NCI-H1694 (cell line): ENCODE measurements at regions not wholly inside any gene's neighbourhood (a gene's known extent, or its start where the extent isn't known, plus 50 kb on each side); places are given as distances from the start of the nearest gene placed in this dataset.
"Not testable (repeated sequence)": the region's sequence is repeated elsewhere in the genome, so short reads cannot be mapped to it uniquely, and the experiment has no call there.

Experiments
- DNase-seq: peaks from one replicate; lab custom pipeline; 2025; lab: John Stamatoyannopoulos, UW

GRCh38 chr6:25181923-25182322, 97.3 kb upstream of the CARMIL1 start:
- no peak for DNase-seq

GRCh38 chr6:25186919-25187318, 92.3 kb upstream of the CARMIL1 start:
- DNase-seq, result no peak

GRCh38 chr6:25188232-25188631, 90.9 kb upstream of the CARMIL1 start:
- DNase-seq, result no peak

DNA sequence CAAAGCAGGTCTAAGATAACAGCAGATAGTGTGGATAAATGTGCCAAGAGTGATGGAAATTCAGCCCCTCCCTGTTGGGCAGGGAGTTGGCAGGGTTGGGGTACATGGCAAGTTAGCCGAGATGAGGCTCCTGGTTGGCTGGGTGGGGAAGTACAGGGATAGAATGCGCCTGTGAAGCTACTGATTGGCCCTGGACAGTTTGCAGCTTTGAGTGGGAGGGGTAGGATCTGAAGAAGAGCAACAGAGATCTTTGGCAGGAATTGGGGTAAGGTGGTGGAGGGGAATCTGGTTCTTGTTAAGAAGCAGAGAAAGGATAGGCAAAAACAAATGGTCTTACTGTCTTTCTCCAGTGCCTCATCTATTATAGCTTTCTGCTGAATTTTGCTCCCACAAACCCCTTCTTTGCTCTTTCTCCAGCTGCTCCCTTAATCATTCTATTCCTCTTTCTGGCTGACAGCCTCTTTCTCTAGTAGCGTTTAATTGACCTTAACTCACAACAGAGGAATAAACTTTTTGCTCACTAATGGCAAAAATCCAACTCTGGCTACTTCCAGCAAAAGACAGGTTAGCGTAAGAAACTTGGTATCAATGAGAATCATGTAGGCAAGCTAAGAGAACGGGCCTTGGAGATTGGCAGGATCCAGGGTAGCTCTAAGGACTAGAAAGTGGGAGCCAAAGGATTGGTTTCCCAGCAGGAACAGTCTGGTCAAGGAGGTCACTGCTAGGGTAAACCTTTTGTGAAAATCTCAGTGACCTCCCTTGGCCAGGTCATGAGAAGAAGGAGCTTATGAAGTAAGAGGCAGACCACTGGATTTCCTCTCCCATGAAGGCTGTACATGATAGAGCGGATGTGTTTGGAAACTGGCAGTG, 86.3 kb upstream of the CARMIL1 start:
- no peak for DNase-seq

DNA sequence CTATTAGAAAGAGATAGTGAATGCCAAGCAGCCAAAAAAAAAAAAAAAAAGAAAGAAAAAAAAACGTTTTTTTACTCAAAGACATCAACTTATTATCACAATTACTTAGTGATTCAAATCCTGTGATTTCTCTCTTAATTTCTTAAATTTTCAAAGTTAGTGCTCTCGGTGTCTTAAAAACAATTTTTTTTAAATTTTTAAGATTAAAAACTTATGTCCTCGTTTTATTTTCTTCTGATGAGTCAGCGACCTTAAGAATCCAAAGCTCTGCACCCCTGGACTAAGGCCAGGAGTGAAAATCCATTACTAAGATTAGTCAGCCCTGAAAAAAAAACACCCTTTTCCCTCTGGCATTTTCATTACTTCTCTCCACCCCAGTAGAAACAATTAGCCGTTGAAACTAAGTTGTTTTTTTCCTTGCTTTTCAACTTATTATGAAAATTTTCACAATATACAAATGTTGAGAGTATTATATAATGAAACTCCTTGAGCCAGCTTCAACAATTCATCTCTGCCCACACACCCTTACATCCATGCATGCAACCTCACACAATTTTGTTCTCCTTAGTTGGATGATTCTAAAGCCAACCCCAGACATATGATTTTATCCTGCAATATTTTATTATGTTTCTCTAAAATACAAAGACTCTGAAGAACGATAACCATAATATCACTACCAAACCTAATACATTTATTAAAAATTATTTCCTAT, 85.6 kb upstream of the CARMIL1 start:
- no peak for DNase-seq

GRCh38 chr6:25194172-25194678, 84.9 kb upstream of the CARMIL1 start:
- no peak for DNase-seq

GRCh38 chr6:25196464-25196863, 82.7 kb upstream of the CARMIL1 start:
- DNase-seq, result no peak

DNA sequence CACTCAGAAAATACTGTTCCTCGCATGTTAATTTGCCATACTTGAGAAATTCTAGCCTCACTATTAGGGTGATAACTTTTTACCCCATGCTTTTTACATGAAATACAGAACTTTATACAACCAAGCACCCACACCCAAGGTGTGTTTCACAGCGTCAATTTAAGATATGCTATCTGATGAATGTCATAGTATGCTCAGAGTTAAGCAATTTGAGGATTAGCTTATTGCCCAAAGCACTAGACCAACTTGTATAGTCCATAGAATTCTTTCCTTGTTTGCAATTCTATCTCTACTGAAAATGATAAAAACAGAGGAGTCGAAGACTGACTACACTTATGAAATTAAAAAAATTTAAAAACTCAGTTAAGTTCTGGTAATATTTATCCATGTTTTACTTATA, 82.1 kb upstream of the CARMIL1 start:
- no peak for DNase-seq

- DNase-seq, result no peak
These were observed 79.6 kb upstream of the CARMIL1 start for GRCh38 chr6:25199544-25199943.

DNA sequence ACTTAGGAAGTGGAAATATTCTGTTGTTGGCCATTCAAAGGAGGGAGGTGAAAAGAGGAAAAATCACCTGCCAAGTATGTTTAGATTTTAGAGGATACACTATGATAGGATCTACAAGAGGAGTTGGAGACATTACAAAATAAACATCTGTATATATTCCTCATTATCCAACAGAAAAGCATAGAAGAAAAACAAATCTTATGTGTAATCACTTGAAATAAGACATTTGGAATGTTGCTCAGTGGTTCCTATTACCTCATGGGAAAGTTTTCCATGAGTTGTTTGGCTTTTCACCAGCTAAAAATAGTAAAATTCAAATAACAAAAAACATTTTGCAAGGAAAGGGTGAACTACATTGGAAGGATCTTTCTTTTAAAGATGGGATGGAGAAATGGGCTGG, 76.7 kb upstream of the CARMIL1 start:
- no peak for DNase-seq

- no peak for DNase-seq
These were observed 73.5 kb upstream of the CARMIL1 start for GRCh38 chr6:25205629-25206028.

DNA sequence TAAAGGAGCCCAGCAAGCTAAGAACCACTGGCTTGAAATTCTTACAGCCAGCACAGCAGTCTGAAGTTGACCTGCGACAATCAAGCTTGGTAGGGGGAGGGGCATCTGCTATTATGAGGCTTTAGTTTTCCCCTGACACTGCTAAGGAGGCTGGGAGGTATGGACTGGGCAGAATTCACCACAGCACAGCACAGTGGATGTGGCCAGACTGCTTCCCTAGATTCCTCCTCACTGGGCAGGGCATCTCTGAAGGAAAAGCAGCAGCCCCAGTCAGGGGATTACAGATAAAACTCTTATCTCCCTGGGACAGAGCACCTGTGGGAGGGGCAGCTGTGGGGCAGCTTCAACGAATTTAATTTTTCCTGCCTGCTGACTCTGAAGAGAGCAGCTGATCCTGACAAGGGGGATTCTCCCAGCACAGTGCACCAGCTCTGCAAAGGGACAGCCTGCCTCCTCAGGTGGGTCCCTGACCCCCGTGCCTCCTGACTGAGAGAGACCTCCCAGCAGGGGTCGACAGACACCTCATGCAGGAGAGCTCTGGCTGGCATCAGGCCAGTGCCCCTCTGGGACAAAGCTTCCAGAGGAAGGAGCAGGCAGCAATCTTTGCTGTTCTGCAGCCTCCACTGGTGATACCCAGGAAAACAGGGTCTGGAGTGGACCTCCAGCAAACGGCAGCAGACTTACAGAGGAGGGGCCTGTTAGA, 71.6 kb upstream of the CARMIL1 start:
- not testable (repeated sequence) for DNase-seq

GRCh38 chr6:25215881-25216280, 63.3 kb upstream of the CARMIL1 start:
- DNase-seq, result no peak

- DNase-seq, result no peak
These were observed 61.9 kb upstream of the CARMIL1 start for GRCh38 chr6:25217302-25217701.

DNA sequence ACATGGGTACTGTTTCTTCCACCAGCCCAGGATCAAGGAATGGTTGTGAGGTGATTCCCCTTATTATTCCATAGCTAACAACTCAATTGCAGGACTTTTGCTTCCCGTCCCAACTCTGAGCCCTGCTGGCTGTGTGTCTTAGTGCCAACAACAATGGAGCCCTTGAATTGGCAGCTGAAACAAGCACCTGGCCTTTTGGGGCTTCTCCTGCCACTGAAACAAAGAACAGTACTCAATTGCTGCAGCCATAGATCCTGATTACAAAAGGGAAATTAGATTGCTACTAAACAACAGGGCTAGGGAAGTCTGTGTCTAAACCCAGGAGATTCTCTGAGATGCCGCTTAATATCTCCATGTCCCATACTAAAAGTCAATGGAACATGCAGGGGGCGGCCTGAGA, 61.3 kb upstream of the CARMIL1 start:
- no peak for DNase-seq

- DNase-seq, result no peak
These were observed 60.8 kb upstream of the CARMIL1 start for GRCh38 chr6:25218346-25218745.

- DNase-seq, result no peak
These were observed 59.8 kb upstream of the CARMIL1 start for GRCh38 chr6:25219216-25219916.

DNA sequence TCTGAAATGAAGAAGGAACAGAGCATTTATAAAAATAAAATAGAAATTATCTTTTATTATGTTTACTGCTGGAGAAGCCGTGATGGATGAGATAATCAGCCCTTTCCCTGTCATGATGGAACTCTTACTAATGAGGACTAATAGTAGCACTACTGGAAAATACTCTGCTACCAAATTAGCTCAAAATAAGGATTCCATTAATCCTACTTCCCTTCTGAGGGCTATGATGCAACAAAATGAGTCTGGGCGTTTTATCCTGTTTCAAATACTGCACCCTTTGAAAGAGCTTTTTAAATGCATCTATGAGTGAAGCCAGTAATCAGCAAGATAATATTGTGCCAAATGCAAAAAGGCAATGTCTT, 59.3 kb upstream of the CARMIL1 start:
- no peak for DNase-seq

DNA sequence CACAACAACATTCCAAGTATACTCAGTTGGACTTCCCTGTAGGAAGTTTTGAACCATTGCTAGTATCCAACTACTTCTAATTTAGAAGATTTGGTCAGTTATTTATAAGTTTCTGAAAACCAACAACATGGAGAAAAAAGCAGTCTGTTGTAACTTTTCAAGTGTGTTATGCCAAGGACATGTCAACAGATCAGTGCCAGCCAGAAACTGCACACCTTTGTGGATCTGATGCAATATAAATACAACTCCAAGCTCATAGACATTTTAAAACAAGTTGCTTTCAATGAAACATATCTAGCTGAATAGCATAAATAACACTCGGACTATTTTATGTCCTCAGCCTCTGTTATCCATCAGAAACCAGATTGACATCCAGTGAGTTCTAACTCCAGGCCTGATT, 58.3 kb upstream of the CARMIL1 start:
- DNase-seq, result no peak

DNA sequence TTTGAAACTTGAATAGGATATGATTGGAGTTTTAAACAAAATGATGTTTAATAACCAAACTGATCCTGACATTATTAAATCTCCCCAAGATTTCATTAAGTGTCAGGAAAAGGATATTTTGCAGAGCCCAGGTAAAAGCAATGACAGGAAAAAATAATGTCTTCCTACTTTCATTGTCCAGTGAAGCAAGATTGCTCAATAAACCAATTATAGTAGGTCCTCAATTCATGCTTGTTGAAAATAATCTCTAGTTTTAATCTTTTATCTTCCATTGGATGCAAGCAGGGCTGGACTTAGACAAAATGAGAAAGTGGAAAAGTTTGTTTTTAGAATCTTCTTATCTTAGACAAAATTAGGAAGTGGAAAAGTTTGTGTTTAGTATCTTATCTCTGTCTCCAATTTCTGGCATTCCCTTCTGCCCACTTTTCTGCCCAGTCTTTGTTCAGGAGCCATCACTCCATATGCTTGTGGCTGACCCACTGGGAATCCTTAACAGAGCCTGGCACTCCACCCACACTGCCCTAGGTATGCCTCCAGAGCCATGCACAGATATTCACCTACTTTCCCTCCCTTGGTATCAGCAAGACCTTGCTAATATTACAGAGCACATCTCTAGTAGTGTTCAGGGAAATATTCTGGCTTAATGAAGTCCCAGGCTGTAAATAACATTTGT, 57.0 kb upstream of the CARMIL1 start:
- no peak for DNase-seq

GRCh38 chr6:25223490-25223991, 55.6 kb upstream of the CARMIL1 start:
- peak; percentile 65 for DNase-seq
